ENCODE measurements at regions not wholly inside any gene's neighbourhood (a gene's known extent, or its start where the extent isn't known, plus 50 kb on each side); places are given as distances from the start of the nearest gene placed in this dataset.

GRCh38 chr1:218224101-218224500 is 61.0 kb upstream of the RRP15 start:
- Mint-ChIP-seq H3K4me3 (no peak overlapping the region), H3K9me3 (no peaks in the 10 kb centered on the region), H3K27me3 (ENCODE audit: insufficient read depth) (no peaks in the 10 kb centered on the region), H3K36me3 (ENCODE audit: low read depth) (no peaks in the 10 kb centered on the region), H3K27ac (no peak overlapping the region), H3K4me1 (peaks cover 3% of the 10 kb centered on the region)
- H3K4me3 ChIP-seq (ENCODE audit: low read length) = no peak overlapping the region
- TF ChIP-seq, protein P1, sequence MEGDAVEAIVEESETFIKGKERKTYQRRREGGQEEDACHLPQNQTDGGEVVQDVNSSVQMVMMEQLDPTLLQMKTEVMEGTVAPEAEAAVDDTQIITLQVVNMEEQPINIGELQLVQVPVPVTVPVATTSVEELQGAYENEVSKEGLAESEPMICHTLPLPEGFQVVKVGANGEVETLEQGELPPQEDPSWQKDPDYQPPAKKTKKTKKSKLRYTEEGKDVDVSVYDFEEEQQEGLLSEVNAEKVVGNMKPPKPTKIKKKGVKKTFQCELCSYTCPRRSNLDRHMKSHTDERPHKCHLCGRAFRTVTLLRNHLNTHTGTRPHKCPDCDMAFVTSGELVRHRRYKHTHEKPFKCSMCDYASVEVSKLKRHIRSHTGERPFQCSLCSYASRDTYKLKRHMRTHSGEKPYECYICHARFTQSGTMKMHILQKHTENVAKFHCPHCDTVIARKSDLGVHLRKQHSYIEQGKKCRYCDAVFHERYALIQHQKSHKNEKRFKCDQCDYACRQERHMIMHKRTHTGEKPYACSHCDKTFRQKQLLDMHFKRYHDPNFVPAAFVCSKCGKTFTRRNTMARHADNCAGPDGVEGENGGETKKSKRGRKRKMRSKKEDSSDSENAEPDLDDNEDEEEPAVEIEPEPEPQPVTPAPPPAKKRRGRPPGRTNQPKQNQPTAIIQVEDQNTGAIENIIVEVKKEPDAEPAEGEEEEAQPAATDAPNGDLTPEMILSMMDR (conservative IDR thresholded peaks at IDR 0.05) = no peak
- no peak overlapping the region for H3K9ac ChIP-seq (ENCODE audit: extremely low read depth, low read length, poor library complexity, severe bottlenecking)
- H3K4me1 ChIP-seq (ENCODE audit: control insufficient read depth, insufficient read depth, low read length) = no peaks in the 10 kb centered on the region
- H3K9me3 ChIP-seq (ENCODE audit: control insufficient read depth, low read length) = no peaks in the 10 kb centered on the region
- no peaks in the 10 kb centered on the region for H3K27me3 ChIP-seq (ENCODE audit: control insufficient read depth, insufficient read depth, low read length, poor library complexity, severe bottlenecking)
- DNase-seq = no peak
- WGBS, 2 experiments (ENCODE audit: insufficient coverage in 1 of 2, insufficient read length in 1 of 2) = 67 to 95% methylated on average over 1 of the region's 1 CpG
- no peak overlapping the region for H3K27ac ChIP-seq (ENCODE audit: low read depth, low read length)
- no peaks in the 10 kb centered on the region for H3K36me3 ChIP-seq (ENCODE audit: control insufficient read depth, insufficient read depth, low read length)

DNA sequence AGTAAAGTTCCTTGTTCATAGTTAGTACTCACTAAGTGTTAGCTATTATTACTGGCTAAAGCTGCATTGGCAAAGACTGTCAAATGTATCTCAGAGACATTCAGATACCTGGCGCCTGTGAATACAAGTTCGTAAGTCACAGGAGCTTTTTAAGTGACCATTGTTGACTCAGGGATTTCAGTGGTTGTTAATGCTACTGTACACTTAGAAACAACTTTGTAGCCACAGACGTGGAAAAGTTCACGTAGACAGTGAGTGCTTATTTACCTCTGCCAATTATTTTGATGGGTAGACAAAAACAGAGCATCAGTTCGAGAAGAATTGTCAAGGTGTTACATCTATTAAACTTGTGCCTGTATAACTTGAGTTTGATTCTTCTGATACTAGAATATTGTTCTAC is 59.1 kb upstream of the RRP15 start:
- TF ChIP-seq, protein P1 (conservative IDR thresholded peaks at IDR 0.05) = no peak
- Mint-ChIP-seq H3K4me1 (peaks cover 3% of the 10 kb centered on the region), H3K27me3 (ENCODE audit: insufficient read depth) (no peaks in the 10 kb centered on the region)

More for the DNA sequence above, 59.1 kb upstream of the RRP15 start:
- H3K4me3 ChIP-seq (ENCODE audit: low read length) = no peak overlapping the region
- H3K9ac ChIP-seq (ENCODE audit: extremely low read depth, low read length, poor library complexity, severe bottlenecking) = no peak overlapping the region
- Mint-ChIP-seq H3K9me3 (no peaks in the 10 kb centered on the region), H3K36me3 (ENCODE audit: low read depth) (no peaks in the 10 kb centered on the region), H3K4me3 (no peak overlapping the region), H3K27ac (no peak overlapping the region)
- no peak overlapping the region for H3K27ac ChIP-seq (ENCODE audit: low read depth, low read length)
- no peaks in the 10 kb centered on the region for H3K9me3 ChIP-seq (ENCODE audit: control insufficient read depth, low read length)
- 92 to 93% methylated on average over 5 of the region's 5 CpGs for WGBS, 2 experiments (ENCODE audit: insufficient coverage in 1 of 2, insufficient read length in 1 of 2)
- DNase-seq = no peak
- H3K36me3 ChIP-seq (ENCODE audit: control insufficient read depth, insufficient read depth, low read length) = no peaks in the 10 kb centered on the region
- no peaks in the 10 kb centered on the region for H3K4me1 ChIP-seq (ENCODE audit: control insufficient read depth, insufficient read depth, low read length)
- H3K27me3 ChIP-seq (ENCODE audit: control insufficient read depth, insufficient read depth, low read length, poor library complexity, severe bottlenecking) = no peaks in the 10 kb centered on the region

All from endodermal cell (in vitro differentiated cells).